IMR-90 (cell line): ENCODE measurements at regions not wholly inside any gene's neighbourhood (a gene's known extent, or its start where the extent isn't known, plus 50 kb on each side); places are given as distances from the start of the nearest gene placed in this dataset.

Experiments
- ATAC-seq: fragments of 200-7000 bp; cut with Tn5 transposase; 2 replicates; pipeline ENCODE4 v1.9.1; 2020; ENCODE audit warnings: low read depth, mild to moderate bottlenecking, moderate library complexity
- BruUV-seq: library from RNA; stranded (reverse); fragments of 400-500 nt; replicated peaks from 2 replicates; lab custom pipeline; 2021; lab: Mats Ljungman, UMichigan
- CTCF ChIA-PET: fragments of 300-600 bp; formaldehyde crosslinking; extraction: SDS; loops from one replicate; lab custom pipeline; 2021; ENCODE audit warnings: antibody characterized with exemption; lab: Yijun Ruan, JAX
- POLR2A ChIA-PET: fragments of 300-600 bp; sonication (Branson Sonifier 250); formaldehyde crosslinking; loops from one replicate; lab custom pipeline; 2022; ENCODE audit warnings: antibody characterized with exemption; ENCODE audit not compliant: unreplicated experiment; lab: Charles Lee
- DNase-seq: peaks from one replicate; pipeline ENCODE4 v3.0.0; 2013
- H2AFZ ChIP-seq: replicated peaks from 2 replicates; pipeline ENCODE3; 2013; ENCODE audit warnings: low read length, mild to moderate bottlenecking; ENCODE audit not compliant: poor library complexity
- H2AK5ac ChIP-seq: 2 replicates; pipeline ENCODE4 v1.6.1; 2013; ENCODE audit warnings: low read depth, low read length, inconsistent platforms
- H2AK9ac ChIP-seq: replicated peaks from 2 replicates; pipeline ENCODE3; 2013; ENCODE audit warnings: mild to moderate bottlenecking, low read depth, low read length, moderate library complexity; ENCODE audit not compliant: poor library complexity
- H2BK120ac ChIP-seq: 2 replicates; pipeline ENCODE4 v1.6.1; 2013; ENCODE audit warnings: low read depth, low read length, inconsistent platforms
- H2BK15ac ChIP-seq: 3 replicates; pipeline ENCODE4 v1.6.1; 2013; ENCODE audit warnings: low read depth, low read length, inconsistent platforms
- H2BK20ac ChIP-seq: 2 replicates; pipeline ENCODE4 v1.6.1; 2013; ENCODE audit warnings: low read depth, mild to moderate bottlenecking, inconsistent platforms, low read length, moderate library complexity
- H2BK5ac ChIP-seq: 2 replicates; pipeline ENCODE4 v1.6.1; 2013; ENCODE audit warnings: mild to moderate bottlenecking, low read depth, low read length, inconsistent platforms; ENCODE audit not compliant: poor library complexity, severe bottlenecking
- H3K14ac ChIP-seq: replicated peaks from 2 replicates; pipeline ENCODE4 v1.6.1; 2013; ENCODE audit warnings: low read depth, low read length, inconsistent platforms
- H3K18ac ChIP-seq: 2 replicates; pipeline ENCODE4 v1.6.1; 2013; ENCODE audit warnings: low read depth, low read length, control low read depth
- H3K23ac ChIP-seq: 2 replicates; pipeline ENCODE4 v1.6.1; 2013; ENCODE audit warnings: low read depth, low read length, inconsistent platforms
- H3K27ac ChIP-seq: 2 replicates; pipeline ENCODE4 v1.5.1; 2013; ENCODE audit warnings: mild to moderate bottlenecking, control low read depth, low read length; ENCODE audit not compliant: insufficient read depth
- H3K27me3 ChIP-seq: 2 replicates; pipeline ENCODE4 v1.6.1; 2013; ENCODE audit warnings: low read length; ENCODE audit not compliant: control insufficient read depth, insufficient read depth
- H3K36me3 ChIP-seq: 2 replicates; pipeline ENCODE4 v1.6.1; 2013; ENCODE audit warnings: low read length, mixed read lengths; ENCODE audit not compliant: control insufficient read depth, insufficient read depth
- H3K4ac ChIP-seq: 2 replicates; pipeline ENCODE4 v1.6.1; 2013; ENCODE audit warnings: low read depth, low read length, inconsistent platforms
- H3K4me1 ChIP-seq: 2 replicates; pipeline ENCODE4 v1.6.1; 2013; ENCODE audit warnings: low read length, mixed read lengths; ENCODE audit not compliant: control insufficient read depth, insufficient read depth
- H3K4me2 ChIP-seq: 2 replicates; pipeline ENCODE4 v1.6.1; 2013; ENCODE audit warnings: low read depth, mild to moderate bottlenecking, control low read depth, low read length, moderate library complexity
- H3K4me3 ChIP-seq: 2 replicates; pipeline ENCODE4 v1.5.1; 2013; ENCODE audit warnings: low read depth, mild to moderate bottlenecking, control low read depth, low read length, moderate library complexity; ENCODE audit not compliant: insufficient read depth
- H3K56ac ChIP-seq: 2 replicates; pipeline ENCODE4 v1.6.1; 2013; ENCODE audit warnings: low read length, inconsistent platforms; ENCODE audit not compliant: insufficient read depth; ENCODE audit errors: extremely low read depth
- H3K79me1 ChIP-seq, 2 experiments: 2 replicates each; pipeline ENCODE4 v1.6.1; 2013; ENCODE audit warnings: low read length in 2 of 2, inconsistent platforms in 1 of 2, low read depth in 1 of 2
- H3K9ac ChIP-seq: 2 replicates; pipeline ENCODE4 v1.6.1; 2013; ENCODE audit warnings: low read depth, low read length, control low read depth
- H3K9me1 ChIP-seq: 2 replicates; pipeline ENCODE4 v1.6.1; 2013; ENCODE audit warnings: low read length, inconsistent platforms; ENCODE audit not compliant: insufficient read depth
- H3K9me3 ChIP-seq: 2 replicates; pipeline ENCODE4 v1.6.1; 2013; ENCODE audit warnings: low read length; ENCODE audit not compliant: control insufficient read depth, insufficient read depth
- H4K20me1 ChIP-seq: 2 replicates; pipeline ENCODE4 v1.6.1; 2013; ENCODE audit warnings: low read length, inconsistent platforms; ENCODE audit not compliant: insufficient read depth
- H4K5ac ChIP-seq: 2 replicates; pipeline ENCODE4 v1.6.1; 2013; ENCODE audit warnings: mild to moderate bottlenecking, low read depth, low read length, control low read depth
- H4K8ac ChIP-seq, 2 experiments: 2 replicates each; pipeline ENCODE4 v1.6.1; 2013; ENCODE audit warnings: low read depth in 2 of 2, low read length in 2 of 2, control low read depth in 1 of 2, inconsistent platforms in 1 of 2
- H4K91ac ChIP-seq: 2 replicates; pipeline ENCODE4 v1.6.1; 2013; ENCODE audit warnings: low read depth, low read length, inconsistent platforms; ENCODE audit not compliant: insufficient read depth
- BHLHE40 ChIP-seq: fragments of 150-350 bp; IDR thresholded peaks from 2 replicates; pipeline ENCODE4 v1.6.1; 2016; ENCODE audit warnings: mild to moderate bottlenecking, low read depth, low read length
- CEBPB ChIP-seq: IDR thresholded peaks from 2 replicates; pipeline ENCODE4 v1.6.1; 2012; ENCODE audit warnings: low read depth, low read length, improper control_type of control experiment
- CHD1 ChIP-seq: IDR thresholded peaks from 2 replicates; pipeline ENCODE4 v1.6.1; 2012; ENCODE audit warnings: low read depth, low read length, improper control_type of control experiment
- CTCF ChIP-seq: conservative IDR thresholded peaks from 2 replicates; pipeline ENCODE4 v1.5.1; 2012; ENCODE audit warnings: mild to moderate bottlenecking, low read depth, low read length, improper control_type of control experiment
- ELK1 ChIP-seq: fragments of 150-350 bp; IDR thresholded peaks from 2 replicates; pipeline ENCODE4 v1.6.1; 2016; ENCODE audit warnings: low read depth, mild to moderate bottlenecking, low read length, moderate library complexity, borderline replicate concordance
- FOS ChIP-seq: fragments of 150-350 bp; IDR thresholded peaks from 2 replicates; pipeline ENCODE4 v1.6.1; 2016; ENCODE audit warnings: low read depth, low read length
- MAFK ChIP-seq: IDR thresholded peaks from 2 replicates; pipeline ENCODE4 v1.6.1; 2012; ENCODE audit warnings: low read depth, low read length, improper control_type of control experiment
- MAZ ChIP-seq: IDR thresholded peaks from 2 replicates; pipeline ENCODE4 v1.6.1; 2012; ENCODE audit warnings: low read depth, mild to moderate bottlenecking, low read length, improper control_type of control experiment, moderate library complexity, borderline replicate concordance
- MXI1 ChIP-seq: IDR thresholded peaks from 2 replicates; pipeline ENCODE4 v1.6.1; 2012; ENCODE audit warnings: low read depth, mild to moderate bottlenecking, low read length, moderate library complexity, borderline replicate concordance
- NFE2L2 ChIP-seq: fragments of 150-350 bp; IDR thresholded peaks from 2 replicates; pipeline ENCODE4 v1.6.1; 2016; ENCODE audit warnings: low read depth, mild to moderate bottlenecking, low read length
- POLR2A ChIP-seq: IDR thresholded peaks from 2 replicates; pipeline ENCODE4 v1.6.1; 2012; ENCODE audit warnings: mild to moderate bottlenecking, low read depth, low read length
- RAD21 ChIP-seq: IDR thresholded peaks from 2 replicates; pipeline ENCODE4 v1.6.1; 2012; ENCODE audit warnings: low read length, improper control_type of control experiment
- RCOR1 ChIP-seq: IDR thresholded peaks from 2 replicates; pipeline ENCODE4 v1.6.1; 2012; ENCODE audit warnings: mild to moderate bottlenecking, low read length, improper control_type of control experiment; ENCODE audit not compliant: insufficient replicate concordance
- RFX5 ChIP-seq: IDR thresholded peaks from 2 replicates; pipeline ENCODE4 v1.8.0; 2012; ENCODE audit warnings: low read depth, mild to moderate bottlenecking, low read length, moderate library complexity
- SMC3 ChIP-seq: fragments of 150-350 bp; IDR thresholded peaks from 2 replicates; pipeline ENCODE4 v1.6.1; 2016; ENCODE audit warnings: low read depth, mild to moderate bottlenecking, antibody characterized with exemption, low read length, moderate library complexity
- USF2 ChIP-seq: fragments of 150-350 bp; IDR thresholded peaks from 2 replicates; pipeline ENCODE4 v1.6.1; 2017; ENCODE audit warnings: mild to moderate bottlenecking, antibody characterized with exemption, low read length, low read depth
- WGBS, 2 experiments: methylation state at CpG; one replicate each; pipeline versions ENCODE4 v1.1.5 to v1.1.7; 2013; ENCODE audit warnings: missing lambda C conversion rate in 2 of 2; ENCODE audit not compliant: insufficient read length in 1 of 2; ENCODE audit errors: extremely low coverage in 2 of 2; 5-methylcytosine and 5-hydroxymethylcytosine counted together
- dilution Hi-C: fragments of 300-500 bp; cut with HindIII; formaldehyde crosslinking; loops from one replicate; pipeline ENCODE4 v1.14.3; 2018; ENCODE audit warnings: low sequenced_read_pairs; ENCODE audit not compliant: unreplicated experiment
- in situ Hi-C: fragments of 300-500 bp; cut with MboI; formaldehyde crosslinking; loops from 3 replicates; pipeline ENCODE4 v1.14.3; 2019; ENCODE audit warnings: low sequenced_read_pairs, inconsistent platforms, mixed read lengths
- intact Hi-C: fragments of 100-400 bp; cut with micrococcal nuclease; formaldehyde crosslinking; loops from 2 replicates; pipeline ENCODE4 v1.10.0; 2022

- ATAC-seq (no peak), DNase-seq (no peak)
- TF ChIP-seq SMC3 (no peak), ELK1 (no peak), POLR2A (no peak), USF2 (no peak), FOS (no peak), CTCF (no peak), RCOR1 (no peak), MXI1 (no peak), MAFK (no peak), CHD1 (no peak), BHLHE40 (no peak), RFX5 (no peak), MAZ (no peak), CEBPB (no peak), NFE2L2 (no peak), RAD21 (no peak)
- no peak overlapping the region for H2BK120ac ChIP-seq
- 88% methylated on average over 5 of the region's 7 CpGs; no CpG with 5 or more reads in 1 of the 2 experiments for WGBS, 2 experiments
- H2BK5ac ChIP-seq, result no peak overlapping the region
- no peak overlapping the region for H4K5ac ChIP-seq
- H4K20me1 ChIP-seq, result no peaks in the 10 kb centered on the region
- no TSS peak for BruUV-seq
- no peak overlapping the region for H2AFZ ChIP-seq
- no peak overlapping the region for H3K56ac ChIP-seq
- H3K18ac ChIP-seq, result no peak overlapping the region
- H3K23ac ChIP-seq, result no peak overlapping the region
- peaks cover 8% of the 10 kb centered on the region; the same call in 1 of the 2 replicates for H3K9me1 ChIP-seq
- in situ Hi-C loops, result no loop called here
- H3K14ac ChIP-seq, result no peak overlapping the region
- H3K27ac ChIP-seq, result no peak overlapping the region
- no peaks in the 10 kb centered on the region for H3K27me3 ChIP-seq
- no peak overlapping the region for H3K4me2 ChIP-seq
- H4K8ac ChIP-seq, result no peak overlapping the region
- POLR2A ChIA-PET, result no interaction called here
- no peak overlapping the region for H3K4ac ChIP-seq
- H2AK9ac ChIP-seq, result no peak overlapping the region
- dilution Hi-C loops, result no loop called here
- CTCF ChIA-PET, result no interaction called here
- no peaks in the 10 kb centered on the region for H3K9me3 ChIP-seq
- H3K36me3 ChIP-seq, result no peaks in the 10 kb centered on the region
- no peak overlapping the region for H2BK20ac ChIP-seq
- H3K9ac ChIP-seq, result no peak overlapping the region
- no peak overlapping the region for H2AK5ac ChIP-seq
- no peaks in the 10 kb centered on the region for H3K79me1 ChIP-seq
- intact Hi-C loops, result loop anchor here (5.0 kb wide), 1 partner anchor 83 kb away; the partner anchor contains the start of gene CPEB2
- peaks cover 5% of the 10 kb centered on the region for H3K4me1 ChIP-seq
- no peak overlapping the region for H3K4me3 ChIP-seq
- no peak overlapping the region for H2BK15ac ChIP-seq
- H4K91ac ChIP-seq, result no peak overlapping the region
These were observed 82.5 kb upstream of the CPEB2 start for GRCh38 chr4:14919785-14920184.
